ENCODE measurements at regions not wholly inside any gene's neighbourhood (a gene's known extent, or its start where the extent isn't known, plus 50 kb on each side); places are given as distances from the start of the nearest gene placed in this dataset.
"Not testable (repeated sequence)": the region's sequence is repeated elsewhere in the genome, so short reads cannot be mapped to it uniquely, and the experiment has no call there.

GRCh38 chr12:114863911-114864310 is 179.9 kb upstream of the TBX3 start:
- DNase-seq (ENCODE audit: low read depth in 2 of 2) = no peak

- DNase-seq (ENCODE audit: low read depth in 2 of 2) = no peak
Observed at GRCh38 chr12:114860969-114861368, 177.0 kb upstream of the TBX3 start.

DNA sequence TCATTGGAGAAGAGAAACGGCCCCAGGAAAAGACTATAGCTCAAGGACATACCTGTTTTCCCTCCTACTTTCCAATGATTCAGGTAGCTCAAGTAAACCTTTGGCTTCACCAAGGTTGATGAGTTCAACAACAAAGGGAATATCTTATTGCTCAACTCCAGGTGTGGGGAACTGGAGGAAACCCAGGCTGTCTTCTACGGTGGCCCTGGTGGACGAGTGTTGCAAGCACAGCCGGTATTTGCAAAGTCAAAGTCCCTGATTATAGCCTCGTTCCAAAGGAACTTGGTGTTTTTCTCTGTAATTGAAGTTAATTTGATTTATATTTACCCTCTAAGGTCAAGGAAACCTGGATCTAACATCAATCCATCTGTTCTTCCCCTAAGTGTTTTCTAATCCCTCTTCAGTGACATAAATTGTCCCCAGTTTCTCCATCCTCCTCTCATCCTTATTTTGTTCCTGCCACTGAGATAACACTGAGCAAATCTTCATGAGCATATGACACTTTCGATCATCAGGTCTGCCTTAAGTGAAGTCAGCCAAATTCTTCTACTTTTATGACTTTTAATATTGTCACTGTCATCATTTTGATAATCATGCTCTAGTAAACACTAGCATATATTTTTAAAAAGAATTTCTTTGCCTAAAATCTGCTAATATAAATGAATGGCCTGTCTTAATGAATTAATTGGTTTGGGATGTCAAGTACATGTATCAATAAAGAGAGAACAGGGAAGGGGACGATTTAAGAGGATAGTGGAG is 174.6 kb upstream of the TBX3 start:
- DNase-seq (ENCODE audit: low read depth in 2 of 2) = no peak

DNA sequence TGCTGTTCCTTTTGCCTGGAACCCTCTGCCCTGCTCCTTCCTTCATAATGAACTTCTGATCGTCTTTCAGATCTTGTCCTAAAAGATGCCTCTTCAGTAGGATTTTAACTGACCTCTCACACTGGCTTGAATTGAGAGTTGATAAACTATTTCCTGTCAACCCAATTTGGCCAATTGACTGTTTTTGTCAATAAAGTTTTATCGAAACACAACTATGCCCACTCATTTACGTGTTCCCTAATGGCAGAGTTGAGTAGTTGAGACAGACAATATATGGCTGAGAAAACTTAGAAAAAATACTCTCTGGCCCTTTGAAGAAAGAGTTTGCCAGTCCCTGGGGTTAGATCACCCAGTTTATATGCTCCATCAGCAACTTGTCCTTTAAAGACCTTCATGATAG is 171.7 kb upstream of the TBX3 start:
- no peak for DNase-seq (ENCODE audit: low read depth in 2 of 2)

- no peak for DNase-seq (ENCODE audit: low read depth in 2 of 2)
Observed at GRCh38 chr12:114852976-114853529, 169.1 kb upstream of the TBX3 start.

- no peak for DNase-seq (ENCODE audit: low read depth in 2 of 2)
Observed at GRCh38 chr12:114851981-114852380, 168.0 kb upstream of the TBX3 start.

DNA sequence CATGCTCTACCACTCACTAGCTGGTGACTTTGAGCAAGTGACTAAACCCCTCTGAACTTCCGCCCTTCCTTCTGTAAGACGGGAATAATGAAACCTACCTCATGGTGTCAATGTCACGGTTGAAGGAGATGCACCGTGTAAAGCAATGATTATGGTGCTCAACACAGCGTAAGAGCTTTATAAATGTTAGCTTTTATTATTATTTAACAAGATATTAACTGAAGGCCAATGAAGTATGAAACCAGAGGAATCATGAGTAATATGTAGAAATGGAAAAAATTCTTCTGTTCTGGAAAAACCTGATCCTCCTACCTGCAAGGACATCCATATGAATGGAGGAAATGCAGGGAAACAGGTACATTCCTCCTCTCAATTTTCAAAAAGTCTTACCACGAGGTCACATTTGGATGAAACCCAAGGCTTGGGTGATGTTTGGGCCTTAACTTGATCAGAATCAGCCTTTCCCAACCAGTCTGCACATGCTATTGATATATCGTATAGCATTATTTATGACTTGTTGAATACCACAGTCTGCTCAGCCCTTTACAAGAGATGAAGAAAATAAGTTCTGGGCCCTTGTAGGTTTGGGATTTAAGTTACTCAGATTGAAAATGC is 166.8 kb upstream of the TBX3 start:
- DNase-seq (ENCODE audit: low read depth in 2 of 2) = no peak

DNA sequence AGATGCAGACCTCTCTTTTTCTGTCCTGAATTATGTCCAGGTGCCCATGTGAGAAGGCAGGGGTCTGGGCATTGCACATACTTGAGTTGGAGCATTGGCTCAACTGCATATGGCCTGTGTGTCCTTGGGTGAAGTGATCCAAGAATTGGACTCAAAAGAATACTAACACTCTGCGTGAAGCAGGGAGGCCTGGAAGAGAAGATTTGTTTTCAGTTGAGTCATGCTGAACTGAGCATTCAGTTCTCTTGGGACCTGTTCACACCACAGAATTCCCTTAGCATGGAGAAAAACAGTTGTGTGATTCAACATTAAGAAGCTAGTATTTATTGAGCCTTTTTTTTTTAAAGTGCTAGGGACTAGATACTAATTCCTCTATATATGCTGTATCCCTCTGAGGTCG is 164.7 kb upstream of the TBX3 start:
- DNase-seq (ENCODE audit: low read depth in 2 of 2) = no peak

DNA sequence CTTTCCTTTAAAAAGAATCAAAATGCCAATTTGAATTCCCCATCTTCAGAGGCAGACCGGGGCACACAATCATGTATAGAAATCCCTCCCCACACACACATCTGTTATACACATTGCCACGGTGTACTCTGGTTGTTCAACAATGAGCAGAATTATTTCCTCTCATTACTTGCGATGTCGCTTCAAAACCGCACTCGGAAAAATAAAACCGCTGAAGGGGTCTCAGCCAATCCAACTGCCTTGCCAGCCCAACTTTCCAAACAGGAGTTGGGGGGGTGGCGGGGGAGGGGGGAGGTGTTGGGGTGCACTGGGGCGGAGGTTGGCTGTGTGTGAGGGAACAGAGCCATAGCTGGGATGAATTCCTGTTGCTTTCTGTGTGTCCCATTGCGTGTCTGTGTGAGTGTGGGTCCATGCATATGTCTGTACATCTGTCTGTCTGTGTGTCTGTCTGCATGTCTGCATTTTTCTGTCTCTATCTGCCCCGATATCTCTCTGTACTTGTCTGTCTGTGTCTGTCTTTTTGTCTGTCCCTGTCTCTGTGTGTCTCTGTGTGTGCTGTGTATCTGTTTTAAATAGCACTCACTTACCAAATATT is 163.6 kb upstream of the TBX3 start:
- no peak for DNase-seq (ENCODE audit: low read depth in 2 of 2)

- DNase-seq (ENCODE audit: low read depth in 2 of 2) = no peak
Observed at GRCh38 chr12:114846771-114847170, 162.8 kb upstream of the TBX3 start.

DNA sequence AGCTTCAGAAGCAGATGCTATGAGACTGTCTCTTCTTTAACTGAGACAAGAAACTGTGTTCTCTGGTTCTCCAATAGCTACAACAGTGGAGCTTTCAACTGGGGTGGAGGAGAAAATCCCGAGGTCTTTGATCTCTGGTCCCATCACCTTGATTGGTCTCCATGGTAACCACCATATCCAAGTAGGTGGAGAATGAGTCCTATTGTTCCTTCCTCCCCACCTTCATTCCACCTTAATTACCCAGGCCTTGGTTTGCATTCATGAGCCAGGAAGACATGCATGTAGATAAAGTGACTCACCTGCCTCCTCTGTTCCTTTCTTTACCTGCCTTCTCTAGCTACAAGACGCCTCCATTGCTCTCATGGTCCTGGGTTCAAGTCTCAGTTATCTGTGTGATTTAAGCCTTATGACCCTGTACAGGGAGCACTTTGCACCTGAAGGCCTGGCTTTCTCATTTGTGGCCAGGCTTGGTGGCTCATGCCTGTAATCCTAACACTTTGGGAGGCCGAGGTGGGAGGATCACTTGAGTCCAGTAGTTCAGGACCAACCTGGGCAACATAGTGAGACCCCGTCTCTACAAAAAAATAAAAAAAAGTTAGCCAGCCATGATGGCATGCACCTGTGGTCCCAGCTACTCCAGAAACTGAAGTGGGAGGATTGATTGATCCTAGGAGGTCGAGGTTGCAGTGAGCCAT is 157.7 kb upstream of the TBX3 start:
- no peak for DNase-seq (ENCODE audit: low read depth in 2 of 2)

- no peak for DNase-seq (ENCODE audit: low read depth in 2 of 2)
Observed at GRCh38 chr12:114838480-114838879, 154.5 kb upstream of the TBX3 start.

DNA sequence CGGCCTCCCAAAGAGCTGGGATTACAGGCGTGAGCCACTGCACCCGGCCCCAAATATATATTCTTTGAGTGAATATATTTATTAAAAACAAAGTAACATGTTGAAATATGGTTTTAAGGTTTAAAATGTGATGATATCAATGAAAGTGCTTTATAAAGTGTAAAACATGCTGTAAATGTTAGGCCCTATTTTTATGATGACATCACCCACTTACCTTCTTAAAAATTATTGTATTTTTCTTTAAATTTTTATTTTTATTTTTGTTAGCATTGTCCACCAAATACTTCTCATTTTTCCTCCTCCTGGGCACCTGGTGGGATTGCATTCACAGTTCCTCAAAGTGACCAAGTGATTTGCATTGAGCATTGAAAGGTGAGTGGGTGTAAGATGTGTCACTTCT is 152.6 kb upstream of the TBX3 start:
- DNase-seq (ENCODE audit: low read depth in 2 of 2) = no peak

GRCh38 chr12:114835031-114835430 is 151.1 kb upstream of the TBX3 start:
- DNase-seq (ENCODE audit: low read depth in 2 of 2) = no peak

DNA sequence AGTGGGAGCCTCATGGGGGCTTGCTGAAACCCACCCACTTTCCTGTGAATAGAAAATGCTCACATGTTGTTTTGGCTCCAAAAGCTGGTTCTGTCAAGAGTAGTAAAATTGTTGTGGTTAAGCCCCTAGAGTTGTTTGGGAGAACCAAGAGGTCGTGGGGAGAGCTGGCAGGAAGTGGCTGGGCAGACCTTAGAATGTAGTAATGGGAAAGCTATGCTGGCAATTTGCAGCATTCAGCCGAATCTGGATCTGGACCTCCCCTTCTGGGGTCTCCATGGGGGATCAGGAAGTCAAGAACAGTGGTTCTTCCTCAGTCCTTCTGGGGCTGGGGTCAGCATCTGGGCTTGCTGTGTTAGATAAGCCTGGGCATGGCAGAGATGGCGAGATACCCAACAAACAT is 150.6 kb upstream of the TBX3 start:
- no peak for DNase-seq (ENCODE audit: low read depth in 2 of 2)

- no peak for DNase-seq (ENCODE audit: low read depth in 2 of 2)
Observed at GRCh38 chr12:114829833-114830232, 145.9 kb upstream of the TBX3 start.

- not testable (repeated sequence) for DNase-seq (ENCODE audit: low read depth in 2 of 2)
Observed at GRCh38 chr12:114829244-114829643, 145.3 kb upstream of the TBX3 start.

GRCh38 chr12:114827461-114827860 is 143.5 kb upstream of the TBX3 start:
- DNase-seq (ENCODE audit: low read depth in 2 of 2) = no peak

DNA sequence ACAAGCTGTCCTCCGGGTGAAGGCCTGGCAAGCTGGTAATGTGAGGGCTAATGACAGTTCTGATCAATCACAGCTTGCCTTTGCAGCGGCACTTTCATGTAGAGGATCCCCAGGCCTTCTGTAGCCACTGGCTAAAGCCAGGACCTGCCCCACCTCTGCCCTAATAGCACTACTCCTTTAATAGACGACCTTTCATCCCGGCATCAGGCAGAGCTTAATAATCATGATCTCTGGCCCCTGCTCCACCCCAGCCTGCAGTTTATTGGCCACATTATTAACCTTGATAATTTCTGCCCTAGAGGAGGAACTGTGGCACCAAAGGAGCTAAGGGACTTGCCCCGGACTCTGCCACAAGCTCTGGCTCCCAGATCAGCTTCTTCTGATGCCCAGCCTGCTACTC is 142.3 kb upstream of the TBX3 start:
- DNase-seq (ENCODE audit: low read depth in 2 of 2) = no peak

- DNase-seq (ENCODE audit: low read depth in 2 of 2) = no peak
Observed at GRCh38 chr12:114823724-114824123, 139.7 kb upstream of the TBX3 start.

DNA sequence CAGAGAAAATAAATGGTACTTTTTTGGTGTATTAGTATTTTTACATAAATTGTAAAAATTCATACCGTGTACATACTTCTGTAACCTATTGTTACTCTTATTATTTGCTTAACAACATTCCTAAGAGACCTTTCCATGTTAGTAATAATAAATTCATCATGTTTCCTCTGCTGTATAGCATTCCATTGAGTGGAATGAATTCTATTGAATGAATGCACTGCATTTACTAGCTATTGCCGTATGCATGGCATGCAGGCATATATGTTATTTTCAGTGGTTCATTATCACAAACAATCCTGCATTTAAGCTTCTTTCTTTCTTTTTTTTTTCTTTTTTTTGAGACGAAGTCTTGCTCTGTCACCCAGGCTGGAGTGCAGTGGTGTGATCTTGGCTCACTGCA is 137.6 kb upstream of the TBX3 start:
- no peak for DNase-seq (ENCODE audit: low read depth in 2 of 2)

DNA sequence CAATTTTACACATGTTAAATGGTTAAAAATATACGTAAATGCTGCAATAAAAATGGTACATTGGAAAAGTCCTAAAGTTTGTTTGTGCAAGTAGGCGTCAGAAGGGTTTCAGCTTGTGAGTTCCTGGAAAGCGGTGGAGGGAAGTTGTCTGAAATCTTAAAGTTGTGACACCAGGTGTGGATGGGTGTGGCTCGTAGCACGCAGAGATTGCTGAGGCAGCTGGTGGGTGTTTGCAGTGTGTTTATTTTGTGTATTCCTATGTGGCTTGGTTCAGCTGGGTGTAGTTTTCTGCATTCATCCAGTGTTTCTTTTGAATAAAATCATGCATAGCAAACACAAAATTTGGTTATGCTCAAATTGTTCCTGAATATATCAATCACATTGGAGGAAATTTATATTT is 136.8 kb upstream of the TBX3 start:
- DNase-seq (ENCODE audit: low read depth in 2 of 2) = no peak

Measured in stimulated activated CD4-positive, alpha-beta T cell treated with anti-CD3 and anti-CD28 coated beads, Interleukin-15, amount 100 ng/mL, for 48 hours (primary cell).